IPS-NIHi7 (cell line): ENCODE measurements at regions not wholly inside any gene's neighbourhood (a gene's known extent, or its start where the extent isn't known, plus 50 kb on each side); places are given as distances from the start of the nearest gene placed in this dataset.

Source experiments
- DNase-seq: peaks from one replicate; pipeline ENCODE4 v3.0.0; 2012; ENCODE audit warnings: mixed read lengths; ENCODE audit errors: extremely low spot score

GRCh38 chr17:73724341-73724740, 80.1 kb upstream of the SDK2 start:
- DNase-seq: no peak

GRCh38 chr17:73724990-73725389, 80.7 kb upstream of the SDK2 start:
- DNase-seq: no peak

- DNase-seq: no peak
These were observed 81.7 kb upstream of the SDK2 start for GRCh38 chr17:73725794-73726515.

- DNase-seq: no peak
These were observed 83.7 kb upstream of the SDK2 start for GRCh38 chr17:73727941-73728340.

GRCh38 chr17:73729101-73729500, 84.9 kb upstream of the SDK2 start:
- no peak for DNase-seq

GRCh38 chr17:73731733-73732132, 87.5 kb upstream of the SDK2 start:
- no peak for DNase-seq

- no peak for DNase-seq
These were observed 89.3 kb upstream of the SDK2 start for GRCh38 chr17:73733517-73733916.

- no peak for DNase-seq
These were observed 91.0 kb upstream of the SDK2 start for GRCh38 chr17:73735245-73735644.

- no peak for DNase-seq
These were observed 94.7 kb upstream of the SDK2 start for GRCh38 chr17:73738751-73739575.

- DNase-seq: no peak
These were observed 96.1 kb upstream of the SDK2 start for GRCh38 chr17:73740370-73740769.

- DNase-seq: no peak
These were observed 98.7 kb upstream of the SDK2 start for GRCh38 chr17:73742948-73743381.

- no peak for DNase-seq
These were observed 99.4 kb upstream of the SDK2 start for GRCh38 chr17:73743518-73744201.

- no peak for DNase-seq
These were observed 100.2 kb upstream of the SDK2 start for GRCh38 chr17:73744411-73744810.

- no peak for DNase-seq
These were observed 102.2 kb upstream of the SDK2 start for GRCh38 chr17:73746314-73747073.

- DNase-seq: no peak
These were observed 103.2 kb upstream of the SDK2 start for GRCh38 chr17:73747221-73748002.

- DNase-seq: no peak
These were observed 104.3 kb upstream of the SDK2 start for GRCh38 chr17:73748508-73748907.

- DNase-seq: no peak
These were observed 105.1 kb upstream of the SDK2 start for GRCh38 chr17:73749337-73749823.

GRCh38 chr17:73749928-73750605, 105.8 kb upstream of the SDK2 start:
- DNase-seq: no peak

- DNase-seq: peak; percentile 45
These were observed 106.7 kb upstream of the SDK2 start for GRCh38 chr17:73750975-73751374.
